ENCODE measurements at regions not wholly inside any gene's neighbourhood (a gene's known extent, or its start where the extent isn't known, plus 50 kb on each side); places are given as distances from the start of the nearest gene placed in this dataset.

GRCh38 chr12:71218616-71219015, 60.8 kb upstream of the TSPAN8 start:
- TF ChIP-seq, protein P1, sequence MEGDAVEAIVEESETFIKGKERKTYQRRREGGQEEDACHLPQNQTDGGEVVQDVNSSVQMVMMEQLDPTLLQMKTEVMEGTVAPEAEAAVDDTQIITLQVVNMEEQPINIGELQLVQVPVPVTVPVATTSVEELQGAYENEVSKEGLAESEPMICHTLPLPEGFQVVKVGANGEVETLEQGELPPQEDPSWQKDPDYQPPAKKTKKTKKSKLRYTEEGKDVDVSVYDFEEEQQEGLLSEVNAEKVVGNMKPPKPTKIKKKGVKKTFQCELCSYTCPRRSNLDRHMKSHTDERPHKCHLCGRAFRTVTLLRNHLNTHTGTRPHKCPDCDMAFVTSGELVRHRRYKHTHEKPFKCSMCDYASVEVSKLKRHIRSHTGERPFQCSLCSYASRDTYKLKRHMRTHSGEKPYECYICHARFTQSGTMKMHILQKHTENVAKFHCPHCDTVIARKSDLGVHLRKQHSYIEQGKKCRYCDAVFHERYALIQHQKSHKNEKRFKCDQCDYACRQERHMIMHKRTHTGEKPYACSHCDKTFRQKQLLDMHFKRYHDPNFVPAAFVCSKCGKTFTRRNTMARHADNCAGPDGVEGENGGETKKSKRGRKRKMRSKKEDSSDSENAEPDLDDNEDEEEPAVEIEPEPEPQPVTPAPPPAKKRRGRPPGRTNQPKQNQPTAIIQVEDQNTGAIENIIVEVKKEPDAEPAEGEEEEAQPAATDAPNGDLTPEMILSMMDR (IDR thresholded peaks at IDR 0.05) = no peak
- Histone ChIP-seq H3K4me1 (ENCODE audit: control insufficient read depth in 1 of 2, low read depth in 2 of 2) (peaks cover 2 to 15% of the 10 kb centered on the region in 2 donors), H3K9me3 (no peaks in the 10 kb centered on the region), H3K27me3 (replicated peaks; ENCODE audit: insufficient read depth) (no peaks in the 10 kb centered on the region), H3K36me3 (no peaks in the 10 kb centered on the region), H3K27ac (no peak overlapping the region), H3K4me3 (no peak overlapping the region)
- ATAC-seq (ENCODE audit: insufficient number of reproducible peaks, low FRiP score, low read depth) = no peak
- DNase-seq (ENCODE audit: low spot score) = no peak

GRCh38 chr12:71216725-71217579, 59.2 kb upstream of the TSPAN8 start:
- H3K36me3 ChIP-seq = no peaks in the 10 kb centered on the region
- H3K4me3 ChIP-seq = no peak overlapping the region
- no peaks in the 10 kb centered on the region for H3K27me3 ChIP-seq (replicated peaks; ENCODE audit: insufficient read depth)
- no peak for ATAC-seq (ENCODE audit: insufficient number of reproducible peaks, low FRiP score, low read depth)
- TF ChIP-seq, protein P1 (IDR thresholded peaks at IDR 0.05) = peak; percentile 42
- no peak overlapping the region for H3K27ac ChIP-seq
- H3K4me1 ChIP-seq (ENCODE audit: control insufficient read depth in 1 of 2, low read depth in 2 of 2) = peaks cover 2 to 15% of the 10 kb centered on the region in 2 donors
- H3K9me3 ChIP-seq = no peaks in the 10 kb centered on the region
- DNase-seq (ENCODE audit: low spot score) = no peak

- DNase-seq (ENCODE audit: low spot score) (no peak), ATAC-seq (ENCODE audit: insufficient number of reproducible peaks, low FRiP score, low read depth) (no peak)
- no peaks in the 10 kb centered on the region for H3K9me3 ChIP-seq
- no peaks in the 10 kb centered on the region for H3K36me3 ChIP-seq
- H3K4me1 ChIP-seq (ENCODE audit: control insufficient read depth in 1 of 2, low read depth in 2 of 2) = peaks cover 2 to 15% of the 10 kb centered on the region in 2 donors
- TF ChIP-seq, protein P1 (IDR thresholded peaks at IDR 0.05) = no peak
- H3K27ac ChIP-seq = no peak overlapping the region
- no peak overlapping the region for H3K4me3 ChIP-seq
- H3K27me3 ChIP-seq (replicated peaks; ENCODE audit: insufficient read depth) = no peaks in the 10 kb centered on the region
These were observed 56.9 kb upstream of the TSPAN8 start for GRCh38 chr12:71214511-71215285.

- ATAC-seq (ENCODE audit: insufficient number of reproducible peaks, low FRiP score, low read depth) = no peak
These were observed 50.4 kb upstream of the TSPAN8 start for GRCh38 chr12:71208053-71208685.

More at GRCh38 chr12:71208053-71208685, 50.4 kb upstream of the TSPAN8 start:
- H3K4me3 ChIP-seq = no peak overlapping the region
- H3K27ac ChIP-seq = no peak overlapping the region
- H3K9me3 ChIP-seq = no peaks in the 10 kb centered on the region
- no peaks in the 10 kb centered on the region for H3K36me3 ChIP-seq
- no peak for DNase-seq (ENCODE audit: low spot score)
- no peaks in the 10 kb centered on the region for H3K27me3 ChIP-seq (replicated peaks; ENCODE audit: insufficient read depth)
- TF ChIP-seq, protein P1 (IDR thresholded peaks at IDR 0.05) = no peak
- no peaks in the 10 kb centered on the region for H3K4me1 ChIP-seq (ENCODE audit: control insufficient read depth in 1 of 2, low read depth in 2 of 2)
